ENCODE measurements at regions not wholly inside any gene's neighbourhood (a gene's known extent, or its start where the extent isn't known, plus 50 kb on each side); places are given as distances from the start of the nearest gene placed in this dataset.

- Histone ChIP-seq H3K4me3 (no peak overlapping the region), H3K4me1 (ENCODE audit: control insufficient read depth in 1 of 2, low read depth in 2 of 2) (no peaks in the 10 kb centered on the region), H3K27ac (no peak overlapping the region), H3K36me3 (no peaks in the 10 kb centered on the region), H3K27me3 (replicated peaks; ENCODE audit: insufficient read depth) (no peaks in the 10 kb centered on the region), H3K9me3 (no peaks in the 10 kb centered on the region)
- DNase-seq (ENCODE audit: low spot score) = no peak
- peak; percentile 53 for TF ChIP-seq CTCF (IDR thresholded peaks at IDR 0.05)
- ATAC-seq (ENCODE audit: insufficient number of reproducible peaks, low FRiP score, low read depth) = no peak
Observed at GRCh38 chr4:103934178-103934789, 214.5 kb upstream of the TACR3 start.

GRCh38 chr4:103928370-103928769 lies 208.6 kb upstream of the TACR3 start:
- TF ChIP-seq CTCF (IDR thresholded peaks at IDR 0.05) = no peak
- Histone ChIP-seq H3K36me3 (no peaks in the 10 kb centered on the region), H3K27me3 (replicated peaks; ENCODE audit: insufficient read depth) (no peaks in the 10 kb centered on the region), H3K4me3 (no peak overlapping the region), H3K27ac (no peak overlapping the region), H3K4me1 (ENCODE audit: control insufficient read depth in 1 of 2, low read depth in 2 of 2) (no peaks in the 10 kb centered on the region), H3K9me3 (no peaks in the 10 kb centered on the region)
- ATAC-seq (ENCODE audit: insufficient number of reproducible peaks, low FRiP score, low read depth) (no peak), DNase-seq (ENCODE audit: low spot score) (no peak)

GRCh38 chr4:103923551-103923950 lies 203.8 kb upstream of the TACR3 start:
- TF ChIP-seq CTCF (IDR thresholded peaks at IDR 0.05) = no peak
- DNase-seq (ENCODE audit: low spot score) = no peak
- H3K27me3 ChIP-seq (replicated peaks; ENCODE audit: insufficient read depth) = no peaks in the 10 kb centered on the region

DNA sequence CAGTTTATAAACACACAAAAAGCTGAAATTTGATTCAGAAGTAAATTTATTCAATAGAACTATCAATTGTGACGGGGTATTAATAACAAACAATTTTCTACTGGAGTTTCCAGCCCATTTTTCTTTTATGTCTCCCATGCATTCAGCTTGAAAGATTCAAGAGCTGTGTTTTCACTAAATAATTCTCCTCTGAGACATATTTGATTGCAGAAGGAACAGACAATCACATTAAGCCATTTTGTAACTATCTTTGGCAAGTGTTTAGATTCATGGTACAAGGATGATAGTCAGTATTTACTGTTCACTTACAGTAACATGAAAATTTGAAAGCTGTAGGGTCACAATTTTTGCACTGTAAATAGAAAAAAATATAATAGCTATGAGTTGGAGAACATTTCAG lies 198.4 kb upstream of the TACR3 start:
- no peak for DNase-seq (ENCODE audit: low spot score)
- no peaks in the 10 kb centered on the region for H3K36me3 ChIP-seq
- H3K27ac ChIP-seq = no peak overlapping the region
- no peak overlapping the region for H3K4me3 ChIP-seq
- ATAC-seq (ENCODE audit: insufficient number of reproducible peaks, low FRiP score, low read depth) = no peak
- H3K4me1 ChIP-seq (ENCODE audit: control insufficient read depth in 1 of 2, low read depth in 2 of 2) = no peaks in the 10 kb centered on the region
- H3K9me3 ChIP-seq = no peaks in the 10 kb centered on the region
- TF ChIP-seq CTCF (IDR thresholded peaks at IDR 0.05) = no peak
- no peaks in the 10 kb centered on the region for H3K27me3 ChIP-seq (replicated peaks; ENCODE audit: insufficient read depth)

More at GRCh38 chr4:103923551-103923950, 203.8 kb upstream of the TACR3 start:
- no peak overlapping the region for H3K4me3 ChIP-seq
- ATAC-seq (ENCODE audit: insufficient number of reproducible peaks, low FRiP score, low read depth) = no peak
- H3K36me3 ChIP-seq = no peaks in the 10 kb centered on the region
- no peaks in the 10 kb centered on the region for H3K4me1 ChIP-seq (ENCODE audit: control insufficient read depth in 1 of 2, low read depth in 2 of 2)
- no peak overlapping the region for H3K27ac ChIP-seq
- H3K9me3 ChIP-seq = no peaks in the 10 kb centered on the region

DNA sequence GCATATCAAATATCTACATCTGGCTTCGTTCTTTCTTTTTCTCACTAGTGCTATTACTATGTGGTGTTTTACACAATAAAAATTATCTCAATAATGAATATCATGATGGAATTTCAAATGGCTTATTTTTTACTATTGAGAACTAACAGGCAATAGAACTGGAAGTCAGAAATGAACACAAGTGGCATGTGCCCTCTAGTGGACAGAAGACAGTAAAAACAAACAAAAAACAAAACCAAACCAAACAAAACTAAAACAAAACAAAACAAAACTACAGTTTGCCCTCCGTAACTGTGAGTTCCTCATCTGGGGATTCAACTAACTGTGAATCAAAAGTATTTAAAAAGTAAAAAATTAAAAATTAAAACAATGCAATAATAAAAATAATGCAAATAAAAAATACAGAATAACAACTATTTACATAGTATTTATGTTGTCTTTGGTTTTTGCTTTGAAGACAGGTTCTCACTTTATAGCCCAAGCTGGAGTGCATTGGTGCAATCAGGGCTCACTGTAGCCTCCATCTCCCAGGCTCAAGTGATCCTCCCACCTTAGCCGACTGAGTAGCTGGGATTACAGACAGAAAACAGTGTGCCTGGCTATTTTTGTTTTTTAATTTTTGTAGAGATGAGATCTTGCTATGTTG lies 195.6 kb upstream of the TACR3 start:
- Histone ChIP-seq H3K9me3 (no peaks in the 10 kb centered on the region), H3K36me3 (no peaks in the 10 kb centered on the region), H3K27ac (no peak overlapping the region), H3K27me3 (replicated peaks; ENCODE audit: insufficient read depth) (no peaks in the 10 kb centered on the region), H3K4me3 (no peak overlapping the region), H3K4me1 (ENCODE audit: control insufficient read depth in 1 of 2, low read depth in 2 of 2) (no peaks in the 10 kb centered on the region)
- DNase-seq (ENCODE audit: low spot score) (no peak), ATAC-seq (ENCODE audit: insufficient number of reproducible peaks, low FRiP score, low read depth) (no peak)
- TF ChIP-seq CTCF (IDR thresholded peaks at IDR 0.05) = no peak

Measured in thoracic aorta (tissue), 2 donors.